Adipocyte (in vitro differentiated cells): ENCODE measurements at regions not wholly inside any gene's neighbourhood (a gene's known extent, or its start where the extent isn't known, plus 50 kb on each side); places are given as distances from the start of the nearest gene placed in this dataset.

Experiments used
- DNase-seq: peaks from one replicate; pipeline ENCODE4 v3.0.0-alpha.2; 2015; ENCODE audit warnings: low read depth
- H3K27me3 ChIP-seq: replicated peaks from 2 replicates; pipeline ENCODE4 v1.7.0; 2013; ENCODE audit warnings: mild to moderate bottlenecking, low read length, moderate library complexity; ENCODE audit not compliant: control insufficient read depth, insufficient read depth
- H3K36me3 ChIP-seq: 2 replicates; pipeline ENCODE4 v1.7.0; 2013; ENCODE audit warnings: low read length, mild to moderate bottlenecking, moderate library complexity; ENCODE audit not compliant: control insufficient read depth, insufficient read depth, severe bottlenecking
- H3K4me1 ChIP-seq: 2 replicates; pipeline ENCODE4 v1.7.0; 2013; ENCODE audit warnings: mild to moderate bottlenecking, low read length, moderate library complexity; ENCODE audit not compliant: control insufficient read depth, insufficient read depth
- H3K4me3 ChIP-seq: 2 replicates; pipeline ENCODE4 v1.7.0; 2013; ENCODE audit warnings: mild to moderate bottlenecking, low read length, moderate library complexity
- H3K9ac ChIP-seq: 2 replicates; pipeline ENCODE4 v1.7.0; 2013; ENCODE audit warnings: mild to moderate bottlenecking, low read length, moderate library complexity
- H3K9me3 ChIP-seq: 2 replicates; pipeline ENCODE4 v1.7.0; 2013; ENCODE audit warnings: mild to moderate bottlenecking, low read length, moderate library complexity; ENCODE audit not compliant: control insufficient read depth

DNA sequence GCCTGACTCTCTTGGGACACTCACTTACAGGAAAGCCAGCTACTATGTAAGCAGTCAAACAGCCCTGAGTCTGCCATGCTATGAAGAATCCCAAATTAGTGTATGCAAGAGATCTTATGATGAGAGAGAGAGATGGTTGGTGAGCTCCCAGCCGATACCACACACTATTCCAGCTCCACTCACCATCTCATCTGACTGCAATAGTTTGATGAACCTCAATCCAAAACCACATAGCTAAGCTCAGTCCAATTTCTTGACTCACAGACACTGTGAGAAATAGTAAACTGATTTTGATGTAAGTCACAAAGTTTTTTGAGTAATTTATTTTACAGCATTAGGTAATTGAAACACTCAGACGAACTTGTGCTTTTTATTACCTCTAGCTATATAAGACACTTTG is 441.4 kb downstream of the COL12A1 start:
- H3K4me1 ChIP-seq: peaks cover 7% of the 10 kb centered on the region
- DNase-seq: no peak
- H3K4me3 ChIP-seq: no peak overlapping the region
- H3K27me3 ChIP-seq: no peaks in the 10 kb centered on the region
- H3K9ac ChIP-seq: no peak overlapping the region
- no peaks in the 10 kb centered on the region for H3K9me3 ChIP-seq
- no peaks in the 10 kb centered on the region for H3K36me3 ChIP-seq

GRCh38 chr6:74762841-74763240 is 443.0 kb downstream of the COL12A1 start:
- H3K36me3 ChIP-seq: no peaks in the 10 kb centered on the region
- peaks cover under 1% of the 10 kb centered on the region for H3K4me1 ChIP-seq
- no peaks in the 10 kb centered on the region for H3K9me3 ChIP-seq
- DNase-seq: no peak
- no peaks in the 10 kb centered on the region for H3K27me3 ChIP-seq
- H3K9ac ChIP-seq: no peak overlapping the region
- H3K4me3 ChIP-seq: no peak overlapping the region

DNA sequence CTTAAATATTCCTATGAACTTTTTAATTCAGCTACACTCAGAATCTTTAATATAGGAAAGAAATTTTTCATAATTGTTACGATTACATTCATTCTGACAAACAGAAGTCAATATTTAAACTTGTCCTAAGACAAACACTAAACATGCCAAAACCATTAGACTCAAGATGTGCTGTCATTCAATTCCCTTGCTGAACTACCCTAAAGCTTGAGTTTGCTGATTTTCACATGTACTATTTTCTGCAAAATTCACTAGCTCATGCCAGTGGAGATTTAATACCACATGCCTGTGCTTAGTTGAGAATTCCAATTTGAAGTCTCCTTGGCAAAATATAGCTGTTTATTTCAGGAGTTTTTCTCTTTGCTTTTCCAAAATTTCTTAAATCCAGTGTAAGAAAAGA is 448.0 kb downstream of the COL12A1 start:
- H3K9me3 ChIP-seq: no peaks in the 10 kb centered on the region
- no peaks in the 10 kb centered on the region for H3K36me3 ChIP-seq
- H3K27me3 ChIP-seq: no peaks in the 10 kb centered on the region
- H3K4me3 ChIP-seq: no peak overlapping the region
- no peak overlapping the region for H3K9ac ChIP-seq
- H3K4me1 ChIP-seq: peaks cover 20% of the 10 kb centered on the region
- DNase-seq: no peak

DNA sequence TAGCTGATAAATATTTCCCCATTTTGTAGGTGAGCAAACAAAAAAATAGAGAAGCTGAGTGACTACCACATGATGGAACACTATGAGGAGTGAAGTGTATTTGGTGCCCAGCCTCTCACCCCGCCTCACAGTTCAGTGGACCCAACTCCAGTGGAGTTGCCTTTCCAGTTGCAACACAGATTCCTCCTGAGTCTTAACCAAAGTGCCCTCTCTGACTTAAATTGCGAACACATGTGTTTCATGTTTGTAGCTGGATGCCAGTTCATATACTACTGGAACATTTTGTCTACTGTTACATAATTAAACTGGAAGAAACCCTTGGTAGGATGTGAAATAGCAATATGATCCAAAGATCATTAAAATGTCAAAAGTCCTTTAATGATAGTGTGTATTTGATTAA is 448.9 kb downstream of the COL12A1 start:
- DNase-seq: peak; percentile 63
- Histone ChIP-seq H3K4me1 (peaks cover 20% of the 10 kb centered on the region), H3K4me3 (no peak overlapping the region), H3K9ac (no peak overlapping the region), H3K27me3 (no peaks in the 10 kb centered on the region), H3K36me3 (no peaks in the 10 kb centered on the region), H3K9me3 (no peaks in the 10 kb centered on the region)

DNA sequence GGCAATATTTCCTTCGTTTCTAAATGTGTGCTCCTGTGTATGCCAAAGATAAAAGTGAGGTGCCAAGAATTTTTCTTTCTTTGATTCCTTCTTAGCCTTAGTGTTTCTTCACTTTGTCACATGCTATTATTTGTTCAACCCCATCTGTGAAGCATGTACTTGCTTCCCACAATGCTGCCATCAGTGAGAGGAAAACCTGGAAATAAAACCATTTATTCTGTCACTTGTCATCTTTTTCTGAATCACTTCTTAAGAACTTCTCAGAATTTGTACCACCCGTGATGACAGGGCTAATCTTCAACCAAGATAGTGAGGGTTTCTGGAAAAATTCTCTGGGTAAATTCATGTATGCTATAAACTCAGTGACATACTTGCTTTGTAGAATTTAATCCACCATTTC is 450.1 kb downstream of the COL12A1 start:
- no peaks in the 10 kb centered on the region for H3K27me3 ChIP-seq
- DNase-seq: no peak
- H3K36me3 ChIP-seq: no peaks in the 10 kb centered on the region
- no peak overlapping the region for H3K4me3 ChIP-seq
- no peaks in the 10 kb centered on the region for H3K9me3 ChIP-seq
- H3K4me1 ChIP-seq: peaks cover 20% of the 10 kb centered on the region
- no peak overlapping the region for H3K9ac ChIP-seq

DNA sequence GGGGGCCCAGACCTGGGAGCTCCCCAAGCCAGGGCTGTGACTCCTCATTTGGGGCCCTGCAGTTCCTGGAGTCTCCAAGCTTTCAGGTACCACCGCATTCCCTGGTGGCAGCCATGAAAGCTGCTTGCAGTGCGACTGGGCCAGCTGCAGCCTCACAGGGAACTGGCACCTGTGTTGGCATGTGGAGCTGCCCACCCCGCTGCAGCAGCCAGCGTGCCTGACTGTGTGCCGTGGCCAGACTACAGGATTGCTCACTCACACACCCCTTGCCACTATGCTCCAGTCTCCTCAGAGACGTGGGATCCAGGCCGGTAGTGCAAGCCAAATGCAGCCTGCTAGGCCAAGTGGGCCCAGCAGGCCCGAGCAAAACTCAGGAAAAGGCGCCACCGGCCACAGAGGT is 450.7 kb downstream of the COL12A1 start:
- no peak overlapping the region for H3K4me3 ChIP-seq
- no peaks in the 10 kb centered on the region for H3K9me3 ChIP-seq
- DNase-seq: no peak
- H3K9ac ChIP-seq: no peak overlapping the region
- no peaks in the 10 kb centered on the region for H3K27me3 ChIP-seq
- peaks cover 20% of the 10 kb centered on the region for H3K4me1 ChIP-seq
- no peaks in the 10 kb centered on the region for H3K36me3 ChIP-seq

GRCh38 chr6:74753883-74754600 is 451.8 kb downstream of the COL12A1 start:
- no peak overlapping the region for H3K9ac ChIP-seq
- H3K4me3 ChIP-seq: no peak overlapping the region
- DNase-seq: peak; percentile 36
- no peaks in the 10 kb centered on the region for H3K27me3 ChIP-seq
- no peaks in the 10 kb centered on the region for H3K36me3 ChIP-seq
- H3K9me3 ChIP-seq: no peaks in the 10 kb centered on the region
- peaks cover 28% of the 10 kb centered on the region for H3K4me1 ChIP-seq

- DNase-seq: no peak
- Histone ChIP-seq H3K27me3 (no peaks in the 10 kb centered on the region), H3K36me3 (no peaks in the 10 kb centered on the region), H3K9me3 (no peaks in the 10 kb centered on the region), H3K9ac (no peak overlapping the region), H3K4me3 (no peak overlapping the region), H3K4me1 (peaks cover 27% of the 10 kb centered on the region)
These were observed 453.6 kb downstream of the COL12A1 start for GRCh38 chr6:74752303-74752702.

GRCh38 chr6:74750826-74751225 is 455.0 kb downstream of the COL12A1 start:
- H3K4me1 ChIP-seq: peaks cover 13% of the 10 kb centered on the region
- H3K4me3 ChIP-seq: no peak overlapping the region
- no peaks in the 10 kb centered on the region for H3K27me3 ChIP-seq
- no peaks in the 10 kb centered on the region for H3K9me3 ChIP-seq
- H3K9ac ChIP-seq: no peak overlapping the region
- no peaks in the 10 kb centered on the region for H3K36me3 ChIP-seq
- no peak for DNase-seq

GRCh38 chr6:74749211-74750147 is 456.4 kb downstream of the COL12A1 start:
- H3K9ac ChIP-seq: no peak overlapping the region
- H3K4me3 ChIP-seq: no peak overlapping the region
- peak; percentile 93 for DNase-seq
- H3K4me1 ChIP-seq: peaks cover 8% of the 10 kb centered on the region
- H3K36me3 ChIP-seq: no peaks in the 10 kb centered on the region
- H3K27me3 ChIP-seq: no peaks in the 10 kb centered on the region
- no peaks in the 10 kb centered on the region for H3K9me3 ChIP-seq

GRCh38 chr6:74745670-74746069 is 460.2 kb downstream of the COL12A1 start:
- DNase-seq: no peak
- H3K4me3 ChIP-seq: no peak overlapping the region
- peaks cover 8% of the 10 kb centered on the region for H3K4me1 ChIP-seq
- no peaks in the 10 kb centered on the region for H3K27me3 ChIP-seq
- no peak overlapping the region for H3K9ac ChIP-seq
- no peaks in the 10 kb centered on the region for H3K9me3 ChIP-seq
- H3K36me3 ChIP-seq: no peaks in the 10 kb centered on the region
